ENCODE measurements at regions not wholly inside any gene's neighbourhood (a gene's known extent, or its start where the extent isn't known, plus 50 kb on each side); places are given as distances from the start of the nearest gene placed in this dataset.
A peak's percentile ranks its signal among the peaks of the same experiment; 100 is the strongest.

- DNase-seq = no peak
Measured at GRCh38 chr18:25470062-25470461, 118.1 kb upstream of the ZNF521 start.

- DNase-seq = no peak
Measured at GRCh38 chr18:25469489-25469888, 117.5 kb upstream of the ZNF521 start.

- no peak for DNase-seq
Measured at GRCh38 chr18:25467226-25467987, 115.4 kb upstream of the ZNF521 start.

- DNase-seq = no peak
Measured at GRCh38 chr18:25465152-25465732, 113.3 kb upstream of the ZNF521 start.

GRCh38 chr18:25464227-25464626 lies 112.3 kb upstream of the ZNF521 start:
- DNase-seq = no peak

- no peak for DNase-seq
Measured at GRCh38 chr18:25463726-25464125, 111.8 kb upstream of the ZNF521 start.

- no peak for DNase-seq
Measured at GRCh38 chr18:25459814-25460213, 107.8 kb upstream of the ZNF521 start.

GRCh38 chr18:25457601-25458000 lies 105.6 kb upstream of the ZNF521 start:
- peak; percentile 29 for DNase-seq

- DNase-seq = no peak
Measured at GRCh38 chr18:25457126-25457525, 105.2 kb upstream of the ZNF521 start.

- no peak for DNase-seq
Measured at GRCh38 chr18:25456334-25457010, 104.5 kb upstream of the ZNF521 start.

- no peak for DNase-seq
Measured at GRCh38 chr18:25455646-25456045, 103.7 kb upstream of the ZNF521 start.

GRCh38 chr18:25455159-25455558 lies 103.2 kb upstream of the ZNF521 start:
- DNase-seq = no peak

GRCh38 chr18:25454730-25455129 lies 102.8 kb upstream of the ZNF521 start:
- DNase-seq = no peak

- no peak for DNase-seq
Measured at GRCh38 chr18:25454270-25454659, 102.3 kb upstream of the ZNF521 start.

GRCh38 chr18:25453556-25454269 lies 101.7 kb upstream of the ZNF521 start:
- peak; percentile 49 for DNase-seq

GRCh38 chr18:25451077-25451658 lies 99.2 kb upstream of the ZNF521 start:
- DNase-seq = no peak

GRCh38 chr18:25449046-25449445 lies 97.1 kb upstream of the ZNF521 start:
- no peak for DNase-seq

- peak; percentile 32 for DNase-seq
Measured at GRCh38 chr18:25446972-25447371, 95.0 kb upstream of the ZNF521 start.

GRCh38 chr18:25445430-25445829 lies 93.5 kb upstream of the ZNF521 start:
- no peak for DNase-seq

GRCh38 chr18:25443776-25444175 lies 91.8 kb upstream of the ZNF521 start:
- no peak for DNase-seq

- DNase-seq = no peak
Measured at GRCh38 chr18:25435149-25435782, 83.3 kb upstream of the ZNF521 start.

GRCh38 chr18:25434745-25435144 lies 82.8 kb upstream of the ZNF521 start:
- no peak for DNase-seq

- DNase-seq = no peak
Measured at GRCh38 chr18:25433590-25433989, 81.6 kb upstream of the ZNF521 start.

Measured in suppressor macrophage treated with lipopolysaccharide for 4 hours (primary cell).